HG03469 (cell line): ENCODE measurements at regions not wholly inside any gene's neighbourhood (a gene's known extent, or its start where the extent isn't known, plus 50 kb on each side); places are given as distances from the start of the nearest gene placed in this dataset.
"Not testable (repeated sequence)": the region's sequence is repeated elsewhere in the genome, so short reads cannot be mapped to it uniquely, and the experiment has no call there.

Experiments used
- ATAC-seq: cut with Tn5 transposase; IDR thresholded peaks from one replicate; pipeline ENCODE4 v1.9.1; 2021; ENCODE audit warnings: mild to moderate bottlenecking, moderate library complexity, moderate number of reproducible peaks; ENCODE audit not compliant: unreplicated experiment

GRCh38 chr11:57047610-57048009, 58.9 kb downstream of the OR5AK2 start:
- no peak for ATAC-seq

DNA sequence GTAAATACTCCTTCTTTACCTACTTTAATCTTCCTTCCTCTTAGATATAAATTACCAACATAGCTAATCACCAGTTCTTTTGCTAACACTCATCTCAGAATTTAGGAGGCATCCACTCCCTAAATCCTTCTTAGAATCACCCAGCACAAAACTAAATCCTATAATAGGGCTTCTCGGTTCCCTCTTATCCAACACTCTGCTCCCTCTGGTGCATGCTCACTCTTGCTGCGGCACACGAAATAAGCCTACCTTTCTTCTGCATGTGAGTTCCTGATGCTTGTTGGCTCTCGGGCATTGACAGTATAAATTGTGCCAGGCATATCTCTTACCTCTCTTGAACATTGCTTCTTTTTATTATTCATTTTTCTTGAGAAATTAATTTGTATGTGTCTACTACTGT, 61.0 kb downstream of the OR5AK2 start:
- ATAC-seq: no peak

- ATAC-seq: no peak
These were observed 66.1 kb downstream of the OR5AK2 start for GRCh38 chr11:57054817-57055216.

GRCh38 chr11:57055744-57056143, 67.0 kb downstream of the OR5AK2 start:
- no peak for ATAC-seq

GRCh38 chr11:57056735-57057134, 68.0 kb downstream of the OR5AK2 start:
- ATAC-seq: no peak

DNA sequence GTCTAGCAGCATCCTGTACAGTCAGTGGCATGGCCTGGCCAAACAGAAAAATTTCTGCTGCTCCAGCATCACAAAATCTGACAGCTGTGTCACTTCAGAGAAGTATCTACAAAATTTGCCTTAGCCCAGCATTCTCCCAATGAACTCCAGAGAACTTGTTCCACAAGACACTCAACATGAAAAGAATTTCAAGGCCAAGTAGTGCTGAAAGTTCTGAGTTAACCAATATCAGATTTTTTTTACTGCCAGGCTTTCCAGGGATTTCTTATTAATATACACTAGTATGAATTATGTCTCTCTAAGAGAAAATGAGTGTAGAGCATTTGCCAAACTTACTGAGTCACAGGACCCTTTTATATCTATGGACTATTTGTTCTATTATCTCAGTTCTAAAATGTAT, 68.8 kb downstream of the OR5AK2 start:
- no peak for ATAC-seq

DNA sequence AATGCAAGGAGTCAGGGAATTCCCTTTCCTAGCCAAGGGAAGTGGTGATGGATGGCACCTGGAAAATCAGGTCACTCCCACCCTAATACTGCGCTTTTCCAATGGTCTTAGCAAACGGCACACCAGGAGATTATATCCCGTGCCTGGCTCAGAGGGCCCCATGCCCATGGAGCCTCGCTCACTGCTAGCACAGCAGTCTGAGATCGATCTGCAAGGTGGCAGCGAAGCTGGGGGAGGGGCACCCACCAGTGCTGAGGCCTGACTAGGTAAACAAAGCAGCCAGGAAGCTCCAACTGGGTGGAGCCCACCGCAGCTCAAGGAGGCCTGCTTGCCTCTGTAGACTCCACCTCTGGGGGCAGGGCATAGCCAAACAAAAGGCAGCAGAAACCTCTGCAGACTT, 74.2 kb downstream of the OR5AK2 start:
- ATAC-seq: not testable (repeated sequence)

- no peak for ATAC-seq
These were observed 81.2 kb downstream of the OR5AK2 start for GRCh38 chr11:57069942-57070341.

DNA sequence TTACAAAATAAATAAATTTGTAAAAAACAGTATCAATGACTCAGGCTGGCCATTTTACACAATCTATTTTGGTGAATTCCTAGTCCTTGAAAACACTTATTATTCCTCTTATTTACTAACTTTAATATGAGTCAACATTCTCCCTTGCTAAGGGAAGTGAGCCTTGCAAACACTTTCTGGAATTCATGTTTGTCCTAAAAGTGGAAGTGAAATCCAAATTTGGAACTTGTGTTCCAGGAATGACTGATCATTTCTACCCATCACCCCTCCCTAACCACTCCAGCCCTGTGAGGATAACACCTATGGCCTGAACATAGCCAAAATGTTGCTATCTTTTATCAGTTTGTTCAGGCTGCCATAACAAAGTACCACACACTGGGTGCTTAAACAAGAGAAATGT, 83.1 kb downstream of the OR5AK2 start:
- ATAC-seq: no peak

- no peak for ATAC-seq
These were observed 83.9 kb downstream of the OR5AK2 start for GRCh38 chr11:57072640-57073039.

DNA sequence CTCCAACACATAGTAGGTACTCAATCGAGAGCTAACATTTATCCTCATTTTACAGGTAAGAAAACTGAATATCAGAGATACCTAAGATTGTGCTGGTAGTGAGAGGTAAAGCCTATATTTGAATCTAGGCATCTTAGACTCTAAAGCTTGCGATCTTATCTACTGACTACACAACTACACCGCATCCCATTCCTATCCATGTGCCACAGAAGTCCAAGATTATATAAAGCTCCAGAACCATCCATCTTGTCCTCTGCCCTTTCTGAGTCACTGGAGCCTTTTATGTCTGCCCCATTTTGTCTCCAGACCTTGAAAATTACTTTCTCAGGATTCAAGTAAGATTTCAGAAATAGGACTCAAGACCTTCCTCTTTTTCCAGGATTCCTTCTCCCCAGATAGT, 84.4 kb downstream of the OR5AK2 start:
- ATAC-seq: no peak

DNA sequence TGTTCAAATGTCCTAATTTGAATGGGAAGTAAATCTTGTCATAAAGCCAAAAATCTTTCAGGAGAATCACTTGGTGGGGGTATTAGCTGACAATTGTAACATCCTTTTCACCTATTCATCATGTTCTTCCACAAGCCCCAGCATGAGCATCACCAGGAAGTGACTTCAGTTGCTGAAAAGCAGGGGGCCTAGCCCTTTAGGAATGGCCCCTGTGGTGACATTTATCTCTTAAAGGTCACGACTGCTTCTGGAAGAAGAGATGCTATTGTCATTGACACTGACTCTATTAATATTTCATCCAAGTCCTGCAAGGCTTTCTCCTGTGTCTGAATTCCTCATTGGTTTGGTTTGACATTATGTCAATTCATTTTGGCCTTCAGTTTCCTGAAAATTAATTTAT, 92.6 kb downstream of the OR5AK2 start:
- ATAC-seq: no peak

- ATAC-seq: no peak
These were observed 93.4 kb downstream of the OR5AK2 start for GRCh38 chr11:57082125-57082524.

GRCh38 chr11:57083641-57084385, 95.1 kb downstream of the OR5AK2 start:
- ATAC-seq: no peak

DNA sequence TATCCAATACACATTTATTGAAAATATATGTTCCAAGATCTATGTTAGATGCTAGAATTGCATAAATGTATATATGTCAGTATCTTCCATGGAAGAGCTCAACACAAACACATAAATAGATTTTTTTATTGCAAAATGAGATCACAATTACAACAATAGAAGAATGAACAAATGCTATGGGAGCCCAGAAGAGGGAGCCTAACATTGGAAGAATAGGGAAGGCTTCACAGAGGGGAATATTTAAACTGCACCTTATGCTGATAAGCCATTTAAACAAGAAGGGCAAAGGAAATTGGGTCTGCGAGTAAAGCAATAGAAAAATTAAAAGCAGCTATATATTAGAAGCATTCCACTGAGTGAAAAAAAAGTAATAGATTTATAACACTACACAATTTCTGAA, 96.1 kb upstream of the LRRC55 start:
- no peak for ATAC-seq

GRCh38 chr11:57087991-57088390, 93.8 kb upstream of the LRRC55 start:
- ATAC-seq: no peak

DNA sequence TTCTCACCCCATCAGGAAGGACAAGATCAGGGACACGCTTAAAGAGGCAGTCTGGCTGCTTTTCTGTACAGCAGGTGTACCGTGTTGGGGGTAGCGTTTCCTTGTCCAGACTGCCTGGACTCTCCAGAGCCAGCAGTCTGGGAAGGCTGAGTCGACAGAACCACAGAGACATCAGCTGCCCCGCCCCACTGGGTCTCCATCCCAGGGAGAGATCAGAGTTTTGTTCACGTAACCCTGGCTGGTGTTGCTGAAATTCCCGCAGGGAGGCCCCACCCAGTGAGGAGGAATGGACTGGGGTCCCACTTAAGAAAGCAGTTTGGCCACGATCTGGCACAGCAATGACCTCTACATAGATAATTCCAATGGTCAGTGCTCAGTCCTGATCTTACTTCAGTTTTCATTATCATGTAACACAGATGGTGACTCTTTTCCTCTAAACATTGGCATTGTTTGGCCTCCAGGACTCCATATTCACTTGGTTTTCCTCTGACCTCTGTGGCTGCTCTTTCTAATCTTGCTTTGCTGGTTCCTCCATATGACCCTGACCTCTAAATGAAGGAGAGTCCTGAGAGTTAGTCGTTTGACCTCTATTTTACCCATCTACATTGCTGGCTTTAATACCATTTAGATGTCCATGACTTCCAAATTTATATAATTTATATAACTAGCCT, 89.6 kb upstream of the LRRC55 start:
- ATAC-seq: no peak

DNA sequence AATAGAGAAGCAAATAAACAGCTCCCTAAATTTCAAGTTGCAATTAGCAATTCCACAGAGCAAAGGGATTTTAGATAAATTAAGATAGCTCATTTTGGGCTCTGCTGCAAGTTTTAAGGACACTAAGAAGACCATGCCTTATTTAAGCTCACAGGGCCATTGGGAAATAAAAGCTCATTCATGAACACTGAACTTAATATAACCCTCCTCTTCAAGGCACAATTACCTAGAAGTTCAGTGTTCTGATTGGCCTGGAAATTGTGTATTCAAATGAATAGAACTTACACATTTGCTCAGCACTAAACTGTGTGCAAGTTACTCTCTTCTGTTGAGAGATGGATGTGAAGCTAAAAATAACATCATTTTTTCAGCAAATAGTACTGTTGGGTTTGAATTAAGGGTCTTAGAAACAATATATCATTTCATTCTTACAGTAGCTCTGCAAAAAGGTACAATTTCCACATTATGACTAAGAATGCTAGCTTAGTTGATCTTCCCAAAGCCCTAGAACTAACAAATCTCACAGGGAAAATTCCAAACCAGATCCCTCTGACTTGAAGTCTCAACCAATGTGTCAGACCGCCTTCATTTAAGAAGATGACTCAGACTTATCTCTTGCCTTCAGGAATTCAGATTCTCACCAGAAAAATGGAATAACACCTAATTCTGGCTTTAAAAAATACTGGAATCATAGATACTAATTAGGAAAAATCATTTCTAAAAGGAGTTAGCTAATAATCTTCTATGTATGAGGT, 87.4 kb upstream of the LRRC55 start:
- ATAC-seq: no peak

GRCh38 chr11:57095417-57095816, 86.3 kb upstream of the LRRC55 start:
- peak; percentile 59 for ATAC-seq

GRCh38 chr11:57095896-57096295, 85.9 kb upstream of the LRRC55 start:
- no peak for ATAC-seq

DNA sequence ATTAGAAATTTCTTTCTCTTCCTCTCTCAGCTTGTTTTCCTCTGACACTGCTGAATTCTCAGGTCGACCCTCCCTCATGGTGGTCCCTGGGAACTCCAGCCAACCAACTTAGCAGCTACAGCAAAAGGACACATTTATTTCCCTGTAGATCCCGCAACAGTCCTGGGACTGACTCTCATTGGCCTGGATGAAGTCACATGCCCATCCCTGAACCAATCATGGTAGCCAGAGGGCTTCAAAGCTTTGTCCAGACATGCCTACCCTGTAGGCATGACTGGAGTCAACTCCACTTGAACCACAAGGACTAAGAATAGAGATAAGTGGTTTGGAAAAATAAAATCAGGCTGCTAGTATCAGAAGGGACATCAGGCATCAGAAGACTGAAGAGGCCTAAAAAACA, 84.6 kb upstream of the LRRC55 start:
- ATAC-seq: no peak

DNA sequence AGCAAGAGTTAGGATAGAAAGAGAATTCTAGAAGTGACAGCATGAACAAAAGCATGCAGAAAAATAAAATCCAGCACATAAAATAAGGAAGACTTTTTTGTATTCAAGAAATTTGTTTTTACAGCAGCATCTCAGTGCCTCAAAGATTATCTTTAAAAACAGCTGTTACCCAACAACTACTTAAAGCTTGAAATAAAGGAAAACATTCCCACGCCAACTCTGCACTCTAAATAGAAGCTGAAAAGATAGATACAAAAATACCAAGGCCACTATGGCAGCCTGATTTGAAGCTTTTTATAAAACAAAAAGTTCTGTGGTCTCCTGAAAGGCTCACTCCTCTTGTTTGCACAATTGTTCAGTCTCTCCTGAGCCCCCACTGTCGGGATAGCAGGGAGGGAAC, 83.6 kb upstream of the LRRC55 start:
- no peak for ATAC-seq
